ENCODE measurements at regions not wholly inside any gene's neighbourhood (a gene's known extent, or its start where the extent isn't known, plus 50 kb on each side); places are given as distances from the start of the nearest gene placed in this dataset.

DNA sequence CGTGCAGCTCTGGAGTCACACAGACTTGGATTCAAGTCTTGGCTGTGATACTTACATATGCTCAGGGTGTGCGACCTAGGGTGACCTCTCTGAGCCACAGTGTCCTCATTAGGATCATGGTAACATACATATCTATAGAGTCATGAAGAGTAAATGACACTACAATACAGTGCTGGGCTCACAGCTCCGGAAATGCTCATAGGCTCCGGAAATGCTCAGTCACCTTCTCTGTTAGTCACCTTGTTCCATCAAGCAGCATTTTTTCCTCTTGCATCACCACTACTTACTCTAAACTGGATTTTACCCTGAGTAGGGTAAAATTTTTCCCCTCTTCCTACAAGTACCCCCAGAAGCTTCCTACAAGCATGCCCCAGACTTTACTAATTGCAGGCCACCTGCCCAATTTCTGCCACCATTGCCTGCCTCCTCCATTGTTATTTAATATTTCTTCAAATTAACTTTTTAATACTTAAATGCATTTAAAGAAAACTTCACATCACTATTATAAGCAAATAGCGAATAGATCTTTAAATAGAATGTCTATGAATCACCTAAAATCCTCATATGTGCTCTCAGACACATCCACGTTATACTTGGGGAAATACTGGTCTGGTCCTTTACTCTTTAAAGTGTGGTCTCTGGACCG lies 147.6 kb upstream of the SPRY4 start (continued):
- TF ChIP-seq, protein P1, sequence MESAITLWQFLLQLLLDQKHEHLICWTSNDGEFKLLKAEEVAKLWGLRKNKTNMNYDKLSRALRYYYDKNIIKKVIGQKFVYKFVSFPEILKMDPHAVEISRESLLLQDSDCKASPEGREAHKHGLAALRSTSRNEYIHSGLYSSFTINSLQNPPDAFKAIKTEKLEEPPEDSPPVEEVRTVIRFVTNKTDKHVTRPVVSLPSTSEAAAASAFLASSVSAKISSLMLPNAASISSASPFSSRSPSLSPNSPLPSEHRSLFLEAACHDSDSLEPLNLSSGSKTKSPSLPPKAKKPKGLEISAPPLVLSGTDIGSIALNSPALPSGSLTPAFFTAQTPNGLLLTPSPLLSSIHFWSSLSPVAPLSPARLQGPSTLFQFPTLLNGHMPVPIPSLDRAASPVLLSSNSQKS (CRISPR knock-in tag; IDR thresholded peaks at IDR 0.05) = no peak
- TF ChIP-seq, protein P2, sequence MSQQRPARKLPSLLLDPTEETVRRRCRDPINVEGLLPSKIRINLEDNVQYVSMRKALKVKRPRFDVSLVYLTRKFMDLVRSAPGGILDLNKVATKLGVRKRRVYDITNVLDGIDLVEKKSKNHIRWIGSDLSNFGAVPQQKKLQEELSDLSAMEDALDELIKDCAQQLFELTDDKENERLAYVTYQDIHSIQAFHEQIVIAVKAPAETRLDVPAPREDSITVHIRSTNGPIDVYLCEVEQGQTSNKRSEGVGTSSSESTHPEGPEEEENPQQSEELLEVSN (IDR thresholded peaks at IDR 0.05; ENCODE audit: borderline replicate concordance in 1 of 2, extremely low read depth in 1 of 2, insufficient read depth in 1 of 2, insufficient read length in 1 of 2, low read depth in 1 of 2, low read length in 1 of 2, poor library complexity in 1 of 2, severe bottlenecking in 1 of 2) = no peak
- TF ChIP-seq CBX3 (IDR thresholded peaks at IDR 0.05; ENCODE audit: borderline replicate concordance in 1 of 2, low read length in 2 of 2) (peak in 1 of 2 experiments; percentile 63; a peak in 1 of 3 replicates), RBBP5 (IDR thresholded peaks at IDR 0.05; ENCODE audit: borderline replicate concordance, insufficient read depth, low read length, poor library complexity, severe bottlenecking) (no peak), GTF2E2 (tag; IDR thresholded peaks at IDR 0.05) (no peak), CSDE1 (IDR thresholded peaks at IDR 0.05) (no peak), PPARD (CRISPR knock-in tag; IDR thresholded peaks at IDR 0.05) (no peak), EHMT2 (IDR thresholded peaks at IDR 0.05) (peak; percentile 72; the same call in 1 of the 2 replicates), SP2 (IDR thresholded peaks at IDR 0.05; ENCODE audit: extremely low read depth, low read depth, low read length, poor library complexity, severe bottlenecking) (no peak), BRF1 (IDR thresholded peaks at IDR 0.05; ENCODE audit: borderline replicate concordance, extremely low read depth, insufficient read length) (no peak), TBP (optimal IDR thresholded peaks at IDR 0.05; ENCODE audit: low read depth, low read length) (no peak), RHOXF2B (CRISPR knock-in tag; conservative IDR thresholded peaks at IDR 0.05) (no peak), ZNF124 (CRISPR knock-in tag; IDR thresholded peaks at IDR 0.05) (no peak), NEUROD1 (IDR thresholded peaks at IDR 0.05; ENCODE audit: borderline replicate concordance, low read depth, low read length, partially characterized antibody) (peak; percentile 57)
- TF ChIP-seq, protein P3, sequence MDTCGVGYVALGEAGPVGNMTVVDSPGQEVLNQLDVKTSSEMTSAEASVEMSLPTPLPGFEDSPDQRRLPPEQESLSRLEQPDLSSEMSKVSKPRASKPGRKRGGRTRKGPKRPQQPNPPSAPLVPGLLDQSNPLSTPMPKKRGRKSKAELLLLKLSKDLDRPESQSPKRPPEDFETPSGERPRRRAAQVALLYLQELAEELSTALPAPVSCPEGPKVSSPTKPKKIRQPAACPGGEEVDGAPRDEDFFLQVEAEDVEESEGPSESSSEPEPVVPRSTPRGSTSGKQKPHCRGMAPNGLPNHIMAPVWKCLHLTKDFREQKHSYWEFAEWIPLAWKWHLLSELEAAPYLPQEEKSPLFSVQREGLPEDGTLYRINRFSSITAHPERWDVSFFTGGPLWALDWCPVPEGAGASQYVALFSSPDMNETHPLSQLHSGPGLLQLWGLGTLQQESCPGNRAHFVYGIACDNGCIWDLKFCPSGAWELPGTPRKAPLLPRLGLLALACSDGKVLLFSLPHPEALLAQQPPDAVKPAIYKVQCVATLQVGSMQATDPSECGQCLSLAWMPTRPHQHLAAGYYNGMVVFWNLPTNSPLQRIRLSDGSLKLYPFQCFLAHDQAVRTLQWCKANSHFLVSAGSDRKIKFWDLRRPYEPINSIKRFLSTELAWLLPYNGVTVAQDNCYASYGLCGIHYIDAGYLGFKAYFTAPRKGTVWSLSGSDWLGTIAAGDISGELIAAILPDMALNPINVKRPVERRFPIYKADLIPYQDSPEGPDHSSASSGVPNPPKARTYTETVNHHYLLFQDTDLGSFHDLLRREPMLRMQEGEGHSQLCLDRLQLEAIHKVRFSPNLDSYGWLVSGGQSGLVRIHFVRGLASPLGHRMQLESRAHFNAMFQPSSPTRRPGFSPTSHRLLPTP (IDR thresholded peaks at IDR 0.05; ENCODE audit: borderline replicate concordance, extremely low read depth, insufficient read length) = no peak
- TF ChIP-seq, protein P4, sequence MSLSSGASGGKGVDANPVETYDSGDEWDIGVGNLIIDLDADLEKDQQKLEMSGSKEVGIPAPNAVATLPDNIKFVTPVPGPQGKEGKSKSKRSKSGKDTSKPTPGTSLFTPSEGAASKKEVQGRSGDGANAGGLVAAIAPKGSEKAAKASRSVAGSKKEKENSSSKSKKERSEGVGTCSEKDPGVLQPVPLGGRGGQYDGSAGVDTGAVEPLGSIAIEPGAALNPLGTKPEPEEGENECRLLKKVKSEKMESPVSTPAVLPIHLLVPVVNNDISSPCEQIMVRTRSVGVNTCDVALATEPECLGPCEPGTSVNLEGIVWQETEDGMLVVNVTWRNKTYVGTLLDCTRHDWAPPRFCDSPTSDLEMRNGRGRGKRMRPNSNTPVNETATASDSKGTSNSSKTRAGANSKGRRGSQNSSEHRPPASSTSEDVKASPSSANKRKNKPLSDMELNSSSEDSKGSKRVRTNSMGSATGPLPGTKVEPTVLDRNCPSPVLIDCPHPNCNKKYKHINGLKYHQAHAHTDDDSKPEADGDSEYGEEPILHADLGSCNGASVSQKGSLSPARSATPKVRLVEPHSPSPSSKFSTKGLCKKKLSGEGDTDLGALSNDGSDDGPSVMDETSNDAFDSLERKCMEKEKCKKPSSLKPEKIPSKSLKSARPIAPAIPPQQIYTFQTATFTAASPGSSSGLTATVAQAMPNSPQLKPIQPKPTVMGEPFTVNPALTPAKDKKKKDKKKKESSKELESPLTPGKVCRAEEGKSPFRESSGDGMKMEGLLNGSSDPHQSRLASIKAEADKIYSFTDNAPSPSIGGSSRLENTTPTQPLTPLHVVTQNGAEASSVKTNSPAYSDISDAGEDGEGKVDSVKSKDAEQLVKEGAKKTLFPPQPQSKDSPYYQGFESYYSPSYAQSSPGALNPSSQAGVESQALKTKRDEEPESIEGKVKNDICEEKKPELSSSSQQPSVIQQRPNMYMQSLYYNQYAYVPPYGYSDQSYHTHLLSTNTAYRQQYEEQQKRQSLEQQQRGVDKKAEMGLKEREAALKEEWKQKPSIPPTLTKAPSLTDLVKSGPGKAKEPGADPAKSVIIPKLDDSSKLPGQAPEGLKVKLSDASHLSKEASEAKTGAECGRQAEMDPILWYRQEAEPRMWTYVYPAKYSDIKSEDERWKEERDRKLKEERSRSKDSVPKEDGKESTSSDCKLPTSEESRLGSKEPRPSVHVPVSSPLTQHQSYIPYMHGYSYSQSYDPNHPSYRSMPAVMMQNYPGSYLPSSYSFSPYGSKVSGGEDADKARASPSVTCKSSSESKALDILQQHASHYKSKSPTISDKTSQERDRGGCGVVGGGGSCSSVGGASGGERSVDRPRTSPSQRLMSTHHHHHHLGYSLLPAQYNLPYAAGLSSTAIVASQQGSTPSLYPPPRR (CRISPR knock-in tag; IDR thresholded peaks at IDR 0.05; ENCODE audit: borderline replicate concordance) = no peak

All from K562 (cell line).